KOPT-K1 (cell line): ENCODE measurements at regions not wholly inside any gene's neighbourhood (a gene's known extent, or its start where the extent isn't known, plus 50 kb on each side); places are given as distances from the start of the nearest gene placed in this dataset.

Experiments
- H3K27ac ChIP-seq: fragments of 200-600 bp; sonication (generic); 2 replicates; pipeline ENCODE4 v1.5.1; 2016; ENCODE audit warnings: antibody characterized with exemption, mild to moderate bottlenecking, low read depth, low read length; ENCODE audit not compliant: poor library complexity, severe bottlenecking
- H3K36me3 ChIP-seq: fragments of 200-600 bp; sonication (generic); 2 replicates; pipeline ENCODE4 v1.5.1; 2017; ENCODE audit warnings: antibody characterized with exemption, mild to moderate bottlenecking, low read length, moderate library complexity; ENCODE audit not compliant: insufficient read depth
- H3K9me3 ChIP-seq: fragments of 200-600 bp; sonication (generic); 2 replicates; pipeline ENCODE4 v1.5.1; 2017; ENCODE audit warnings: antibody characterized with exemption, low read length, mild to moderate bottlenecking; ENCODE audit not compliant: insufficient read depth, poor library complexity, severe bottlenecking

- no peak overlapping the region for H3K27ac ChIP-seq
- no peaks in the 10 kb centered on the region for H3K36me3 ChIP-seq
- no peaks in the 10 kb centered on the region for H3K9me3 ChIP-seq
Measured at GRCh38 chrX:39214387-39215126, 413.3 kb downstream of the MID1IP1 start.

- Histone ChIP-seq H3K36me3 (no peaks in the 10 kb centered on the region), H3K27ac (no peak overlapping the region), H3K9me3 (no peaks in the 10 kb centered on the region)
Measured at GRCh38 chrX:39220952-39221351, 419.7 kb downstream of the MID1IP1 start.

- Histone ChIP-seq H3K27ac (no peak overlapping the region), H3K36me3 (no peaks in the 10 kb centered on the region), H3K9me3 (no peaks in the 10 kb centered on the region)
Measured at GRCh38 chrX:39222346-39223113, 421.3 kb downstream of the MID1IP1 start.

GRCh38 chrX:39226251-39226650 is 425.0 kb downstream of the MID1IP1 start:
- H3K36me3 ChIP-seq: no peaks in the 10 kb centered on the region
- H3K27ac ChIP-seq: no peak overlapping the region
- H3K9me3 ChIP-seq: no peaks in the 10 kb centered on the region

- Histone ChIP-seq H3K36me3 (no peaks in the 10 kb centered on the region), H3K27ac (no peak overlapping the region), H3K9me3 (no peaks in the 10 kb centered on the region)
Measured at GRCh38 chrX:39227371-39227770, 426.1 kb downstream of the MID1IP1 start.

- Histone ChIP-seq H3K27ac (no peak overlapping the region), H3K9me3 (no peaks in the 10 kb centered on the region), H3K36me3 (no peaks in the 10 kb centered on the region)
Measured at GRCh38 chrX:39238006-39238405, 436.7 kb downstream of the MID1IP1 start.

GRCh38 chrX:39242187-39242586 is 440.9 kb downstream of the MID1IP1 start:
- no peaks in the 10 kb centered on the region for H3K36me3 ChIP-seq
- H3K9me3 ChIP-seq: no peaks in the 10 kb centered on the region
- H3K27ac ChIP-seq: no peak overlapping the region

- H3K27ac ChIP-seq: no peak overlapping the region
Measured at GRCh38 chrX:39244147-39244546, 442.9 kb downstream of the MID1IP1 start.

DNA sequence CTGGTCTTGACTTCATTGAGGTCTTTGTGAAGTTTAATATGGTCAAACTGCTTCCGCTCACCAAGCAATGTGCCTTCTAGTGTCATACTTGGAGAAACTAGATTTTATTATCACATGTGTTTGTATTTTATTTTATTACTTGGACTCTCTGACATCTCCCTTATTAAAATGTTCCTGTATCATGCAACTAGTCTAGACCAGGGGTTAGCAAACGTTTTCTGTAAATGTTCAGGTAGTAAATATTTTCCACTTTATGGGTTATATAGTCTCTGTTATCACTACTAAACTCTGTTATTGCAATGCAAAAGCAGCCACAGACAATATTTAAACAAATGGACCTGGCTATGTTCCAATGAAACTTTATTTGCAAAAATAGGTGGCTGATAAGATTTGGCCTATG is 443.8 kb downstream of the MID1IP1 start:
- no peaks in the 10 kb centered on the region for H3K9me3 ChIP-seq
- no peaks in the 10 kb centered on the region for H3K36me3 ChIP-seq
- H3K27ac ChIP-seq: no peak overlapping the region

More at GRCh38 chrX:39244147-39244546, 442.9 kb downstream of the MID1IP1 start:
- Histone ChIP-seq H3K36me3 (no peaks in the 10 kb centered on the region), H3K9me3 (no peaks in the 10 kb centered on the region)

DNA sequence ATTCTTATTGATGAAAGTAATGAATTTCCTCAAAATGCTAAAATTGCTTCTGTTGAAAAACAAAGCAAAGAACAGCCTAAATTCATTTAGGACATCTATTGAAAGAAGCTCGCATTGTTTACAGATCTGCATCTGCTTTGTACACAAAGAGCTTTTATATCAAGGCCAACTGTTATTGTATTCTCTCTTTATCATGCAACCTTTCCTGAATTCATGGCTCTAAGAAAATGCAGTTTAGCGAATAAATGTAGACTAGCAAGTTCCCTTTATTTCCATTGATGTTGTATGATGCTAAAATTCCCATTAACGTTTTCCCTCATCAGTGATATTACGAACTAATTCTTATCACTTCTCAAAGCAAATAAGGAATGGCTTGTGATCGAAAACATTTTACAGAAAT is 446.3 kb downstream of the MID1IP1 start:
- no peak overlapping the region for H3K27ac ChIP-seq
- H3K9me3 ChIP-seq: no peaks in the 10 kb centered on the region
- H3K36me3 ChIP-seq: no peaks in the 10 kb centered on the region

- Histone ChIP-seq H3K36me3 (no peaks in the 10 kb centered on the region), H3K27ac (no peak overlapping the region), H3K9me3 (no peaks in the 10 kb centered on the region)
Measured at GRCh38 chrX:39248330-39248729, 447.1 kb downstream of the MID1IP1 start.

- H3K27ac ChIP-seq: no peak overlapping the region
- H3K9me3 ChIP-seq: no peaks in the 10 kb centered on the region
Measured at GRCh38 chrX:39249999-39250398, 448.7 kb downstream of the MID1IP1 start.

GRCh38 chrX:39251995-39252394 is 450.7 kb downstream of the MID1IP1 start:
- Histone ChIP-seq H3K36me3 (no peaks in the 10 kb centered on the region), H3K27ac (no peak overlapping the region), H3K9me3 (no peaks in the 10 kb centered on the region)

More at GRCh38 chrX:39249999-39250398, 448.7 kb downstream of the MID1IP1 start:
- no peaks in the 10 kb centered on the region for H3K36me3 ChIP-seq

GRCh38 chrX:39253551-39253950 is 452.3 kb downstream of the MID1IP1 start:
- Histone ChIP-seq H3K36me3 (no peaks in the 10 kb centered on the region), H3K9me3 (no peaks in the 10 kb centered on the region), H3K27ac (no peak overlapping the region)

GRCh38 chrX:39258331-39258730 is 457.1 kb downstream of the MID1IP1 start:
- no peaks in the 10 kb centered on the region for H3K9me3 ChIP-seq

DNA sequence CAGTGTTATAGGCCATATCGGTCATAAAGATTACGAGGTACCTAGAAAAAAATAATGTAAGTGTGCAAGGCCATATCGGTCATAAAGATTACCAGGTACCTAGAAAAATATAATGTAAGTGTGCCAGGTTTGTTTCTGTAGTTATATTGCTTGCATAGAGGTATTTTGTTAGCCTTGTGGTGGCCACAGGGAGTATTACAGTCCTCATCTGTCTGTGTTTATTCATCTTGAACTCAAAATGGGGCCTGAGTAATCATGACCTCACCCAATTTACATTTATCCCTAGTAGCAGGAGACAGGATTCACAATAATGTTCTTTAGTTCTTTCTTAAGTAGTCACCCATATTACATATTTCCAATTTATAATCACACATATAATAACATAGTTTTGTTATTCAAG is 459.7 kb downstream of the MID1IP1 start:
- Histone ChIP-seq H3K9me3 (no peaks in the 10 kb centered on the region), H3K36me3 (no peaks in the 10 kb centered on the region), H3K27ac (no peak overlapping the region)

More at GRCh38 chrX:39258331-39258730, 457.1 kb downstream of the MID1IP1 start:
- Histone ChIP-seq H3K36me3 (no peaks in the 10 kb centered on the region), H3K27ac (no peak overlapping the region)
